AG04450 (cell line): ENCODE measurements at regions not wholly inside any gene's neighbourhood (a gene's known extent, or its start where the extent isn't known, plus 50 kb on each side); places are given as distances from the start of the nearest gene placed in this dataset.

Source experiments
- CTCF ChIA-PET: fragments of 300-600, 350-600 bp; formaldehyde crosslinking; extraction: SDS; loops from one replicate; lab custom pipeline; 2022; ENCODE audit warnings: antibody characterized with exemption, inconsistent platforms; lab: Charles Lee
- POLR2A ChIA-PET: fragments of 350-600 bp; formaldehyde crosslinking; extraction: SDS; loops from one replicate; lab custom pipeline; 2021; ENCODE audit warnings: antibody characterized with exemption, inconsistent platforms; lab: Yijun Ruan, JAX
- DNase-seq: peaks from one replicate; pipeline ENCODE4 v3.0.0-alpha.2; 2011; ENCODE audit warnings: low read depth, low spot score
- H3K27ac ChIP-seq: one replicate; pipeline ENCODE4 v1.5.1; 2012; ENCODE audit warnings: low read depth, low read length, control low read depth
- H3K27me3 ChIP-seq: one replicate; pipeline ENCODE4 v1.6.0; 2012; ENCODE audit warnings: low read length; ENCODE audit not compliant: control insufficient read depth, insufficient read depth
- H3K4me3 ChIP-seq: 2 replicates; pipeline ENCODE4 v1.5.1; 2011; ENCODE audit warnings: mild to moderate bottlenecking, low read depth, low read length, control low read depth
- H3K9me3 ChIP-seq: 2 replicates; pipeline ENCODE4 v1.5.1; 2012; ENCODE audit warnings: low read length; ENCODE audit not compliant: control insufficient read depth, insufficient read depth
- CTCF ChIP-seq: IDR thresholded peaks from 2 replicates; pipeline ENCODE4 v1.5.1; 2011; ENCODE audit warnings: low read depth, low read length, control low read depth, inconsistent platforms

GRCh38 chr6:147837540-147837939, 329.1 kb downstream of the SAMD5 start:
- Histone ChIP-seq H3K27me3 (no peaks in the 10 kb centered on the region), H3K27ac (no peak overlapping the region), H3K4me3 (no peak overlapping the region), H3K9me3 (no peaks in the 10 kb centered on the region)
- CTCF ChIA-PET, result no interaction called here
- POLR2A ChIA-PET, result no interaction called here
- TF ChIP-seq CTCF, result no peak
- DNase-seq, result no peak

GRCh38 chr6:147839708-147840610, 331.5 kb downstream of the SAMD5 start:
- Histone ChIP-seq H3K9me3 (no peaks in the 10 kb centered on the region), H3K4me3 (no peak overlapping the region), H3K27ac (no peak overlapping the region), H3K27me3 (no peaks in the 10 kb centered on the region)
- ChIA-PET POLR2A (no interaction called here), CTCF (interaction anchor here (0.6 kb wide), 1 partner anchor 445 kb away, joined by 3 read pairs; no protein-coding TSS in a partner anchor)
- TF ChIP-seq CTCF, result no peak
- DNase-seq, result no peak

- no peak overlapping the region for H3K4me3 ChIP-seq
- TF ChIP-seq CTCF, result no peak
- H3K9me3 ChIP-seq, result no peaks in the 10 kb centered on the region
- no peak for DNase-seq
- ChIA-PET CTCF (no interaction called here), POLR2A (no interaction called here)
- no peaks in the 10 kb centered on the region for H3K27me3 ChIP-seq
- H3K27ac ChIP-seq, result no peak overlapping the region
These were observed 333.2 kb downstream of the SAMD5 start for GRCh38 chr6:147841547-147842148.

- Histone ChIP-seq H3K27me3 (no peaks in the 10 kb centered on the region), H3K4me3 (no peak overlapping the region), H3K9me3 (no peaks in the 10 kb centered on the region), H3K27ac (no peak overlapping the region)
- TF ChIP-seq CTCF, result no peak
- no peak for DNase-seq
- ChIA-PET POLR2A (no interaction called here), CTCF (no interaction called here)
These were observed 341.2 kb downstream of the SAMD5 start for GRCh38 chr6:147849401-147850330.
